HG03097 (cell line): ENCODE measurements at regions not wholly inside any gene's neighbourhood (a gene's known extent, or its start where the extent isn't known, plus 50 kb on each side); places are given as distances from the start of the nearest gene placed in this dataset.

Source experiments
- ATAC-seq: cut with Tn5 transposase; IDR thresholded peaks from one replicate; pipeline ENCODE4 v1.9.1; 2021; ENCODE audit not compliant: unreplicated experiment, low FRiP score

DNA sequence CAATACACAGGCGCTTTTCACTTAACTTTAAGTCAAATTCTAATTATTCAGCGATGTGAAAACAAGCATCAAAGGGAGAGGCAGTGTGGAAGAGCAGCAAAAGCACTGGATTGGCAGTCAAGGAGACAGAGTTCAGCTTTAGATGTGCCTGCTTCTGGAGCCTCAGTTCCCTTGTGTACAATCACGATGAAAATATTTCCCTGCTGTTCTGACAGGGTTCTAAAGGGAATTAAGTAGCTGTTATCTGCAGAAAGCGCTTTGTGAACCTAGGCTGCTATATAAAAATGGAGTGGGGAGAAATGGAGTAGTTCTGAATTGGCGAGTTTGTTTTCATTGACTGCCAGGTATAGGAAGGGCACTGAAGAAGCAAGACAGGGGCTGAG, 237.8 kb upstream of the SP8 start:
- ATAC-seq, result no peak

- no peak for ATAC-seq
Observed at GRCh38 chr7:21028186-21028585, 241.5 kb upstream of the SP8 start.

DNA sequence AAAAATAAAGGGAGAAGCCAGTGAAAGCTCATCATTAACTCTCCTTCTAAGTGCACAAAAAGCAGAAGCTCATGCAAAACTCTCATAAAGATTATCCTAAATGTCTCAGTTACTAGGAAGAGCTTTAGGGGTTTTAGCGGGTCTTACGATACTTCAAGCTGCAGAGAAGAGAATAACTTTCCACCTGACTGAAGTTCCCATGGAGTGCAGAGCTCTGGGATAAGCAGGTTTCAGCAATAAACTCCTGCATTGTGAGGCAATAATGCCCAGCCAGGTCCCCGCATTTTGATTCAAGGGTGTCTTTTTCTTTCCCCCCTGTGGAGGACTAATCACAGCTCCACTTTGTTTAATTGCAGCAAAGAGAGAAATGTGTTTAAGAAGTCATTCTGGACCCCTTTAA, 241.9 kb upstream of the SP8 start:
- no peak for ATAC-seq

GRCh38 chr7:21029006-21029405, 242.3 kb upstream of the SP8 start:
- no peak for ATAC-seq

- no peak for ATAC-seq
Observed at GRCh38 chr7:21030237-21030871, 243.7 kb upstream of the SP8 start.

DNA sequence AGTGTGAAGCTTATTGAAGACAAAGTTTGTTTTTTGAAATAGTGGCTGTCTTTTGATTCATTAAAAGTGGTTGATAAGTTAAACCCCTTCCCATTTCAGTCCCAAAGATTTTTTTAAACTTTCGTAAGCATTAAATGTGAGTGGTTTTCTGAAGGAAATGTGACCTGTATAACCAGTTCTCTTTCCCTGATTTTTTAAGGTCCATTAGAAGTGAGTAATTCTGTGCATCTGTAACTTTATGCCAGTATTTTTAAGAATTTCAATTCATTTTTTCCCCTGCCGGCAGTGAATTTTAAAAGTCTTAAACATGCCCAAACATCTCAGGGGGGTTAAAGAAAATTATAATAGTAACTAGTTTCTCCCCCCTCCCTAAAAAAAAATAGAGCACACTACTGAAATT, 254.6 kb upstream of the SP8 start:
- ATAC-seq, result no peak

DNA sequence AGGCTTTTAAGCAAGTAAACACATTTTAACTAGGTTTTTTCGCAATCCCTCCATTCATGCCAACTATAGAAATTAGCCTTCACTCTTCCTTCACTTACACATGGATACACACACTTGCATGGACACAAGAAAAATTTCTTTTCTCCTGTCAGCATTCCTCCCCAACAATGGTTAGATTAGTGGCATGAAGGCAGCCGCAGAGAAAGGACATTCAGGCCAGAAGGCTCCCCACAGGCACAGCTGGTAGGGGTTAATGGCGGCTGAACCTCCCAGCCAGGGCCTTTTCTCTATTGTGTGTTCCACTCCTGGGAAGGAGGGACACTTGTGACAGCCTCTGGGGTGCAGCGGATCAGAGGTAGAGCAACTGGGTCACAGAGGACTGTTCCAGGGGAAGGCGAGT, 255.0 kb upstream of the SP8 start:
- ATAC-seq, result no peak

DNA sequence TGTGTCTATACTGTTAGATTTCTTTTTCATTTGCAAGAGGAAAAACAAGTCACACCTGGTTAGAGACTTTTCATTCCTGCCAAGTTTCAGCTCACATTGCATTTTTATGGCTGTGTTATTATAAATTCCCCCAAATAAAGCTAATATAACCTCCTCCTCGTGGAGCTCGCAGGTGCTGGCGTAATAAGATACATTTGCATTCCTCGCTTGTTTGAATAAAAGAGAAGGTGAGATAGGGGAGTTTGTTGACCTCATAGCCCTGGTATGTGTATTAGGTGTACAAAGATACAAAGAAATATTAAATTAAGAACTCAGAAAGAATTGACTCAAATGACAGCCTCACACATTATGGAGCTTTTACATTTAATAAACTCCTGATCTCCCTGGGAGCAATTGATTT, 257.7 kb upstream of the SP8 start:
- ATAC-seq, result no peak

GRCh38 chr7:21044913-21045568, 258.4 kb upstream of the SP8 start:
- ATAC-seq, result no peak

- no peak for ATAC-seq
Observed at GRCh38 chr7:21051865-21052264, 265.2 kb upstream of the SP8 start.

DNA sequence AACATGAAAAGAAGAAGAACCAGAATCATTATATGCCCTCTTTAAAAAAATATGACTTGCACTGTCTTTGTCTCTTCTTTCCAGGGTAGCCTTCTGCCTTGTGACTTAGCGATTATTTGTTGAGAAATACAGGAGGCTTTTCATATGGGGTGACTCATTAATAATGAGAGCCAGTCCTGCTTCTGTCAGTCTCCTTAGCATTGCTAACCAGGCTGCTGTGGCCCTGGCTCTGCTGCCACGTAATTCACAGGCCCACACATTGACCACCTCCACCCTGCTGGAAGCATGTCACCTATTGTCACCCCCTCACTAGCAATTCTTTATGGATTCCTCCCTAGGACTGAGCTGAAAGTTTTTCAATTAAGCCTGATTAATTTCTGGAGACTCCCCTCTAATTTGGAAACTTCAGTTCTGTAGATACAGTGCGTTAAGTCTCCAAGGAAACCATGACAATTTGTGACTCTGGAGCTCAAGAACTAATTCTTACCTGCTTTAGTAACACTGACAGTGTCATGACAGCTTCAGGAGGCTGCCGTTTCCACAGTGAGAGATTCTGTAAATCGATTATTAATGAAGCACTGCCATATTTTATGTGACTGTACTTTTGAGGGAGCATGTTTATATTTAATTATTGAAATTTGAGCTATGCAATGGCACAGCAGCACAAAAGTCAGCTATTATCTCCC, 267.9 kb upstream of the SP8 start:
- no peak for ATAC-seq

- ATAC-seq, result no peak
Observed at GRCh38 chr7:21059069-21059468, 272.4 kb upstream of the SP8 start.

DNA sequence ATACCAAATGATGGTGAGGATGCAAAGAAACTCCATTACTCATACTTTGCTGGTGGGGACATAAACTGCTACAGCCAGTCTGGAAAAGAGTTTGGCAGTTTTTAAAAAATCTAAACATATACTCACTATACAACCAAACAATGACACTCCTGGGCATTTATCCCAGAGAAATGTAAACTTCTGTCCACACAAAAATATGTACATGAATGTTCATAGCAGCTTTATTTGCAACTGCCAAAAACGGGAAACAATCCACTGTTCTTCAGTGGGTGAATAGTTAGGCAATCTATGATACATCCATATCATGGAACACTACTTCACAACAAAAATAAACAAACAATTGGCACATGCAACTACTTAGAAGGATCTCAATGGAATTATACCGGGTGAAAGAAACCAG, 276.4 kb upstream of the SP8 start:
- no peak for ATAC-seq

GRCh38 chr7:21064698-21065648, 278.3 kb upstream of the SP8 start:
- ATAC-seq, result no peak

DNA sequence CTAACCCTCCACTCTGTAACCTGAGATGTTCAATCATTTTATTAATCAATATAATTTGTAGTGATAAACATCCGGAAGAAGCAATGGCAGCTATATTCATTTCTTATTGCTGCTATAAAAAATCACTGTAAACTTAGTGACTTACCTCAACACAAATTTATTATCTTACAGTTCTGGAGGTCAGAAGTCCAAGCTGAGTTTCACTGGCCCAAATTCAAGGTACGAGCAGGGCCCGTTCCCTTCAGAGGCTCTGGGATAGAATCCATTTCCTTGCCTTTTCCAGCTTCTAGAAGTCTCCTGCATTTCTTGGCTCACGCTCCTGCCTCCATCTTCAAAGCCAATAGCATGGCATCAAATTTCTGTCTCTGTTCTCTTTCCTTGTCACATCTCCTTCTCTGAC, 279.5 kb upstream of the SP8 start:
- no peak for ATAC-seq

- no peak for ATAC-seq
Observed at GRCh38 chr7:21067216-21067615, 280.5 kb upstream of the SP8 start.

DNA sequence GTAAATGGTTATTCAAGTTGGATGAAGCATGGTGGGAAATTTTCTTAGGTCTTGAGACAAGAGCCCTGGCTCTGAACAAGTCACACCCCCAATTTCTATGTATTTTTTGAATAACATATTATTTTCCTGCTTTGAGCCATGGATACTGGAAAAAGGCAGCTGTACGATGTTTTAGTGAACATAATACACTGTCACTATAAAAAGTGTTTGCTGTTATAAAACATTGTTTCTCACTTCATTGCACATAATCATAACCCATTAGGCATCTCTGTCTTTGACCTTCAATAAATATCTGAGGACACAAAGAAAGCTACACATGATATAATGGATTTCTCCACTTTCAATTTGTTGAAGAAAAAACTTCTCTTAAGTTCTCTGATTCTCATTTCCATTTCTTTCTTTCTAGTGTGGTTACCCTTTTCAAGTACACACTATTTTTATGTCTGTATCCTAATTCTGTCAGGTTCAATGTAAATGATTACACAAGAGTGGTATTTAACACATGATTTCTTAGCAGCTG, 283.9 kb upstream of the SP8 start:
- ATAC-seq, result no peak

DNA sequence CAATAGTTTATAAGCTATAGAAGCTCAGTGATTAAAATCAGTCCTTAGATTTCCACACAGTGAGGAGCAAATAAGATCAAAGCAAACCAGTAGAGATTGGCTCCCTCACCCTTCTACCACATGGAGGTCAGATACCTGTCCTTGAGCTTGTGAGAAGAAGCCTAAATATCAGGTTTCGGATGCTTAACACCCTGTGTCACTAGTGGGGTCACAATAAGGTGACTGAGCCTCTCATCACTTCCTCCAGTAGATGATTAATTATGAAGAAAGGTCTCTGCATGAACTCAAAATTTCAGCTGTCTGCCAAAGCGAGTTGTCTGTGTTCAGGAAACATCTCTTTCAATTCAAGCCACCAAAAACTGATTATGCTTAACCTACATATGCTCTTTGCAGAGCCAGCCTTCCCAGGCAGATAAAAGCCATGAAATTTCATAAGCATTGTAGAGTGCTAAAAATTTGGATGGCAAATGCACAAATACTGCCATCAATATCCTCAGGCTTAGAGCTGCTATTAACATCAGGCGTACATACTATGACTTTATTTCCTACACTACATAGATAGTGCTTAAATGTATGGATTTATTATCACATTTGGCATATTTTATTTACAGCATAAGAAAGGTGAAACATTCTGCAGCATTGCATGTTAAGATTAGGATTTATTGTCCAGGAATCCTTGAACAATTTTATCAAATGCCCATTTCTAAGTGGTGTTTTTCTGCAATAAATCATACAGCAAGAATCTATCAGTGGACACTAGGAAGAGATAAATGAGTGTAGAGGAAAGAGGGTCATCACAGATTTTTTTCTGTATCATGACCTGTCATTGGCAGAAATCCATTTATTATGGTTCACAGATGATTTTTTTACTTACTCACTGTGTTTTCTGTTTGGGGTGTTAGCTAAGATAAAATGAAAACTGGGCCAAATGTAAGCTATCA, 285.1 kb upstream of the SP8 start:
- no peak for ATAC-seq

DNA sequence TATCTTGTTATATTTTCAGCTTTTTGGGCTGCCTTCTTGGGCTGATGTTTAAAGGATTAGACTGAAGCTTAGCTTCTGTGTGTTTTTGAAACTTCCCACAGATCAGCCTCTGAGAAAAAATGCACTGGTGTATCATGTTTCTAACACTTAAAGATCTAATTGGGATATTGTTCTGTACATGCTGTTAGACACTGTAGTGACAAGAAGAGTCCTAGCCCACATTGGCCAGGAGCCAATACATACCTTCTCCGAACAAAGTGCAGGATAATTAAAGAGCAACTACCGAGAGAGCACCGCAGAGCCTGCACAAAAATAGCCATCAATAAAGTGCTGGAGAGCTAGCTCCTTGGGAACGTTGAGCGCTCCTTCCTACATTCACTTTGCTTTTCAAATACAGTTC, 289.4 kb upstream of the SP8 start:
- ATAC-seq, result no peak

DNA sequence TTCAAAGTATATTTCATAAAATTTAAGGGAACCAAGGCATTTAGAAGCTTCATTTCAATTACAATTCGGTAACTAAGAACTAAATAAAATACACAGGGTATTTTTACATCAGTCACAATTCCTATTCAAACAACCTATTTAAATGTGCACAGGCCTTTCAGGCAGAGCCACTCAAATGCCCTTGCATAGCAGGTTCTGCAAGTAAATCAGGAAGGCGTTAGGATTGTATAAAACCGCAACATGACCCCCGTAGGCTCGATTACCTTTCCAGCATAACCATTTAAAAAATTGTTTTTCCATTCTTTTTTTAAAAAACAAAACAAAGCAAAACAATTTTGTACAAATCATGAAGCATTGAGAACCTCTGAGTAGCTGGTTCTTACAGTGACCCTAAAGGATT, 289.9 kb upstream of the SP8 start:
- no peak for ATAC-seq
